K562 (cell line): ENCODE measurements at regions not wholly inside any gene's neighbourhood (a gene's known extent, or its start where the extent isn't known, plus 50 kb on each side); places are given as distances from the start of the nearest gene placed in this dataset.

Experiments
- ARID1B ChIP-seq: fragments of 450-650 bp; IDR thresholded peaks from 2 replicates; pipeline ENCODE4 v1.6.1; 2016; ENCODE audit warnings: antibody characterized with exemption, mild to moderate bottlenecking, inconsistent platforms
- CBFA2T3 ChIP-seq: fragments of 450-650 bp; IDR thresholded peaks from 2 replicates; pipeline ENCODE4 v1.6.1; 2017
- EWSR1 ChIP-seq: fragments of 450-650 bp; IDR thresholded peaks from 2 replicates; pipeline ENCODE4 v1.6.1; 2018; ENCODE audit warnings: borderline replicate concordance, mild to moderate bottlenecking, low read depth, moderate library complexity; ENCODE audit not compliant: partially characterized antibody
- FOSL1 ChIP-seq: fragments of 200-800 bp; sonication (Bioruptor generic); conservative IDR thresholded peaks from 2 replicates; pipeline ENCODE4 v1.6.1; 2016; ENCODE audit warnings: missing genetic modification characterization, missing compliant biosample characterization
- HNRNPH1 ChIP-seq: fragments of 200-400 bp; formaldehyde crosslinking; optimal IDR thresholded peaks from 2 replicates; pipeline ENCODE3; 2017; ENCODE audit warnings: low read depth, mild to moderate bottlenecking, low read length, moderate library complexity
- JUN ChIP-seq, 2 experiments: sonication (generic) in 1 of 2; formaldehyde crosslinking in 1 of 2; IDR thresholded peaks; 2 replicates each; pipeline versions ENCODE4 v1.6.1 to v1.8.0; 2012 to 2022; ENCODE audit warnings: borderline replicate concordance in 2 of 2, mild to moderate bottlenecking in 2 of 2, improper control_type of control experiment in 1 of 2, low read depth in 1 of 2, low read length in 1 of 2, missing genetic modification reagents in 1 of 2
- MAFG ChIP-seq: fragments of 450-650 bp; conservative IDR thresholded peaks from 2 replicates; pipeline ENCODE4 v1.6.1; 2016; ENCODE audit warnings: missing genetic modification characterization, missing compliant biosample characterization
- NCOA2 ChIP-seq, 2 experiments: fragments of 450-650 bp; IDR thresholded peaks; 2 replicates each; pipeline ENCODE4 v1.6.1; 2018; ENCODE audit warnings: mild to moderate bottlenecking in 2 of 2, moderate library complexity in 1 of 2; ENCODE audit not compliant: partially characterized antibody in 2 of 2
- NR1H2 ChIP-seq: sonication (generic); formaldehyde crosslinking; IDR thresholded peaks from 2 replicates; pipeline ENCODE4 v1.4.0; 2020; ENCODE audit warnings: mild to moderate bottlenecking, missing genetic modification reagents
- OTX1 ChIP-seq: fragments of 450-650 bp; formaldehyde crosslinking; IDR thresholded peaks from 2 replicates; pipeline ENCODE4 v1.4.0; 2022; ENCODE audit warnings: mild to moderate bottlenecking
- PURB ChIP-seq: sonication (generic); formaldehyde crosslinking; IDR thresholded peaks from 2 replicates; pipeline ENCODE4 v1.9.0; 2021; ENCODE audit warnings: low read depth, mild to moderate bottlenecking, missing genetic modification reagents
- SRF ChIP-seq, 2 experiments: fragments of 250-450, 450-650 bp in 1 of 2; sonication (Bioruptor Pico) in 1 of 2; sonication (generic) in 1 of 2; formaldehyde crosslinking; IDR thresholded peaks; 2 replicates each; pipeline versions ENCODE4 v1.5.0 to v1.5.1; 2020 to 2022; ENCODE audit warnings: mild to moderate bottlenecking in 1 of 2, missing genetic modification reagents in 1 of 2
- TCF3 ChIP-seq: sonication (generic); formaldehyde crosslinking; IDR thresholded peaks from 2 replicates; pipeline ENCODE4 v1.4.0; 2020; ENCODE audit warnings: mild to moderate bottlenecking, missing genetic modification reagents
- THRAP3 ChIP-seq: fragments of 450-650 bp; IDR thresholded peaks from 2 replicates; pipeline ENCODE4 v1.6.1; 2016; ENCODE audit warnings: mild to moderate bottlenecking, inconsistent platforms, borderline replicate concordance
- ZNF121 ChIP-seq: sonication (generic); formaldehyde crosslinking; conservative IDR thresholded peaks from 2 replicates; pipeline ENCODE4 v1.8.0; 2022; ENCODE audit warnings: missing genetic modification reagents
- ZNF354B ChIP-seq: fragments of 250-450 bp; sonication (Bioruptor Pico); IDR thresholded peaks from 2 replicates; pipeline ENCODE4 v1.4.0; 2020
- ZNF764 ChIP-seq: fragments of 250-450 bp; sonication (Bioruptor Pico); IDR thresholded peaks from 2 replicates; pipeline ENCODE4 v1.4.0; 2020; ENCODE audit warnings: low read depth, mild to moderate bottlenecking, moderate library complexity
- TF ChIP-seq, protein P1 (sequence below): IDR thresholded peaks from 2 replicates; pipeline ENCODE4 v1.6.1; 2011; ENCODE audit warnings: borderline replicate concordance, low read depth, mild to moderate bottlenecking, moderate library complexity, low read length; ENCODE audit not compliant: insufficient read depth, poor library complexity, severe bottlenecking
- TF ChIP-seq, protein P2 (sequence below): sonication (generic); formaldehyde crosslinking; IDR thresholded peaks from 2 replicates; pipeline ENCODE4 v1.8.1; 2023; ENCODE audit warnings: mild to moderate bottlenecking, missing genetic modification reagents

DNA sequence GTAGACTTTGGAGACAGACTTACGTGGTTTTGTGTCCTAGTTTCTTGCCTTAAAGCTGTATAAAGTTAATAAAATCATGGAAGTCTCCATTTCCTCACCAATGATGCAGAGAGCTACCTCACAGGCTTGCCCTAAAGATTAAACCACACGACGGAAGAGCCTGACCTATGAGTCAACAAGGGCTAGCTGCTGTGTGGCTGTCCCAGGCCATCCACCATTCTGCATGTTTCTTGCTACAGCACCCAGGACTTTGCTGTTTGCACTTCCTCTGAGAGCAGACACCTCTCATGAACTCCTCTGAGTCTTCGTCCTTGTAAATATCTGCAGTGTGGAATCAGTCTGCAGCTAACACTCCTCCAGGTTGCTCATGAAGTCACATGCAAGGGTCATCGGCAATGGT lies 160.0 kb upstream of the TRIB2 start (continued):
- TF ChIP-seq, protein P1, sequence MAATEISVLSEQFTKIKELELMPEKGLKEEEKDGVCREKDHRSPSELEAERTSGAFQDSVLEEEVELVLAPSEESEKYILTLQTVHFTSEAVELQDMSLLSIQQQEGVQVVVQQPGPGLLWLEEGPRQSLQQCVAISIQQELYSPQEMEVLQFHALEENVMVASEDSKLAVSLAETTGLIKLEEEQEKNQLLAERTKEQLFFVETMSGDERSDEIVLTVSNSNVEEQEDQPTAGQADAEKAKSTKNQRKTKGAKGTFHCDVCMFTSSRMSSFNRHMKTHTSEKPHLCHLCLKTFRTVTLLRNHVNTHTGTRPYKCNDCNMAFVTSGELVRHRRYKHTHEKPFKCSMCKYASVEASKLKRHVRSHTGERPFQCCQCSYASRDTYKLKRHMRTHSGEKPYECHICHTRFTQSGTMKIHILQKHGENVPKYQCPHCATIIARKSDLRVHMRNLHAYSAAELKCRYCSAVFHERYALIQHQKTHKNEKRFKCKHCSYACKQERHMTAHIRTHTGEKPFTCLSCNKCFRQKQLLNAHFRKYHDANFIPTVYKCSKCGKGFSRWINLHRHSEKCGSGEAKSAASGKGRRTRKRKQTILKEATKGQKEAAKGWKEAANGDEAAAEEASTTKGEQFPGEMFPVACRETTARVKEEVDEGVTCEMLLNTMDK, result no peak
- TF ChIP-seq, protein P2, sequence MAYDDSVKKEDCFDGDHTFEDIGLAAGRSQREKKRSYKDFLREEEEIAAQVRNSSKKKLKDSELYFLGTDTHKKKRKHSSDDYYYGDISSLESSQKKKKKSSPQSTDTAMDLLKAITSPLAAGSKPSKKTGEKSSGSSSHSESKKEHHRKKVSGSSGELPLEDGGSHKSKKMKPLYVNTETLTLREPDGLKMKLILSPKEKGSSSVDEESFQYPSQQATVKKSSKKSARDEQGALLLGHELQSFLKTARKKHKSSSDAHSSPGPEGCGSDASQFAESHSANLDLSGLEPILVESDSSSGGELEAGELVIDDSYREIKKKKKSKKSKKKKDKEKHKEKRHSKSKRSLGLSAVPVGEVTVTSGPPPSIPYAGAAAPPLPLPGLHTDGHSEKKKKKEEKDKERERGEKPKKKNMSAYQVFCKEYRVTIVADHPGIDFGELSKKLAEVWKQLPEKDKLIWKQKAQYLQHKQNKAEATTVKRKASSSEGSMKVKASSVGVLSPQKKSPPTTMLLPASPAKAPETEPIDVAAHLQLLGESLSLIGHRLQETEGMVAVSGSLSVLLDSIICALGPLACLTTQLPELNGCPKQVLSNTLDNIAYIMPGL, result no peak
- TF ChIP-seq OTX1 (CRISPR knock-in tag), result no peak
- 0 out of 2 replicates have a peak, but pooled peaks have one; percentile 33 for TF ChIP-seq ARID1B
- TF ChIP-seq THRAP3, result no peak
- no peak for TF ChIP-seq NCOA2 (IDR thresholded peaks at IDR 0.05; ENCODE audit: partially characterized antibody in 2 of 2)
- TF ChIP-seq TCF3, result no peak
- no peak for TF ChIP-seq PURB (CRISPR knock-in tag)
- no peak for TF ChIP-seq ZNF121 (CRISPR knock-in tag)
- peak; percentile 73 for TF ChIP-seq FOSL1 (tag)
- no peak for TF ChIP-seq EWSR1
- no peak; the same call in 1 of the 2 replicates for TF ChIP-seq CBFA2T3
- no peak for TF ChIP-seq SRF (CRISPR knock-in tag; IDR thresholded peaks at IDR 0.05)
- no peak for TF ChIP-seq MAFG
- no peak for TF ChIP-seq HNRNPH1
- no peak for TF ChIP-seq ZNF354B
- peak; percentile 21; the same call in 1 of the 2 replicates for TF ChIP-seq JUN (IDR thresholded peaks at IDR 0.05; ENCODE audit: borderline replicate concordance, low read depth, low read length)
- TF ChIP-seq JUN (CRISPR knock-in tag; IDR thresholded peaks at IDR 0.05; ENCODE audit: borderline replicate concordance), result no peak
- TF ChIP-seq ZNF764 (CRISPR knock-in tag), result no peak
- no peak for TF ChIP-seq NR1H2 (CRISPR knock-in tag)
